HG02885 (cell line): ENCODE measurements at regions not wholly inside any gene's neighbourhood (a gene's known extent, or its start where the extent isn't known, plus 50 kb on each side); places are given as distances from the start of the nearest gene placed in this dataset.
"Not testable (repeated sequence)": the region's sequence is repeated elsewhere in the genome, so short reads cannot be mapped to it uniquely, and the experiment has no call there.

Experiments used
- ATAC-seq: cut with Tn5 transposase; IDR thresholded peaks from one replicate; pipeline ENCODE4 v1.9.1; 2021; ENCODE audit warnings: mild to moderate bottlenecking; ENCODE audit not compliant: unreplicated experiment, poor library complexity

GRCh38 chr2:210954386-210954907 lies 398.0 kb downstream of the CPS1 start:
- ATAC-seq, result no peak

DNA sequence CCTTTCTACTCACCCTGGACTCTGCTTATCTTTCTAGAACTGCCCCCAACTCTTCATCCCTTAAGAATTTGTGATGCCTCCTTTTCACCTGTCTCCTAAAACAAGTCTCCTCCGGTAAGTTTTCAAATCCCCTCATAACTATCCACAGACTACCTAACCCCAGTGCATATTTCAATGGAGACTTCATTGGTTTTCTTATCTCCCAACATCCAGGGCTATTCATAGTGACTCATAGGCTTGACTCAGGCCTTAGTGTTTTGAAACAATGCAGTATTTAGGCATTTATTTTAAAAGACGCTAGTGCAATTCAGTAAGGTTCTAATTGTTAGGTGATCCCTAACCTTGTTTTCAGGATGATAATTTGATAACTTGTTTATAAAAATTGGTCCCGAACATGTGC lies 399.2 kb downstream of the CPS1 start:
- no peak for ATAC-seq

- no peak for ATAC-seq
These were observed 399.7 kb downstream of the CPS1 start for GRCh38 chr2:210956101-210956500.

- ATAC-seq, result no peak
These were observed 404.9 kb downstream of the CPS1 start for GRCh38 chr2:210961249-210961648.

DNA sequence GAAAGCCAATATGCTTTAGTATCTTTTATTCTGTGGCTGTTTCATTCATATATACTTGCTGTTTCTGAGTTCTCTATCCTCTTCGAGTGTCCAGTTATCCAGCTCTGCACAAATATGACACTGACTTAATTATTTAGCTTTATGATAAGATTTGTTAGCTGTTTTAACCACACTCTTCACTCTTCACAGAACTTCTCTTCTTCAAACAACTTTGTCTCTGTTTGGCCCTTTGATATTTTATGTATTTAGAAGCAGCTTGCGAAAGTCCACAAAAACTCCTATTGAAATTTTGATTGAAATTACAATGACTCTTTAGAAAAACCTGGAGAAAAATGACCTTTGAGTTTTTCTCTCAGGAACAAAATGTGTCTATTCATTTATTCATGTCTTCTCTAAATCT lies 407.0 kb downstream of the CPS1 start:
- ATAC-seq, result no peak

GRCh38 chr2:210964141-210964764 lies 407.9 kb downstream of the CPS1 start:
- ATAC-seq, result no peak

GRCh38 chr2:210965472-210965871 lies 409.1 kb downstream of the CPS1 start:
- no peak for ATAC-seq

DNA sequence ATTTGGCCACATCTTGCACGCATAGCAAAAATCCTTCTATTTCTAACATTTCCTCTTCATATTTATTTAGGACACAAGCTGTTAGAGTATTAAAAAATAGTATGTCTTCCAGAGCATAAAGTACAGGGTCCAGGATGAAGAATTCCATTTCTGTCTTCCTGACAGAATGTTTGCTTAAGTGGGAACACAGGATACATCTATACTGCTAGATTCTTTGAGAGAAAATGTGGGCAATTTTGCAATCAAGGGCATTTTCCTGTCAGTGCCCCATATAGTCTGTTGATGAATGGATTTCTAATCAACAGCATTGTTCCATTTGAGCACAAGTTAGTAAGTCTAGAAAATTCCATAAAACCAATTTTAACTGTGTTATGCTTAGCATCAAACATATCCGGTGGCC lies 409.9 kb downstream of the CPS1 start:
- no peak for ATAC-seq

DNA sequence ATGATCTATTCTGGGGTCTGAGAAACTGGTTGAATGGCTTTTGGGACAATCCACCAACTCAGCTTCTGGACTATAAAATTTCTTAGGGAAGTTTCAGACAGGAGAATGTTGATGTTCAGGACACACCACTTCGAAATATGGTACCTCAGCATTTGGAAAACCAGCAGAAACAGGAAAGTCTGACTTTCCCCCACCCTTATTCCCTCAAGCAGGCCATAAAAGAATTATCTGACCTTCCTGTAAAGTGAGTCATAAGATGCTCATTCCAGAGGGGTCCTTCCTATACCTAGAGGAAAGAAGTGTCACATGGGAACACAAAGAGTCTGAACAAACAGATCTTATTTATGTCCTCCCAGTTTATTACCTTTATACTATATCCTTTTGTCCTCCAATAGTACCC lies 415.0 kb downstream of the CPS1 start:
- no peak for ATAC-seq

GRCh38 chr2:210986806-210987205 lies 430.4 kb downstream of the CPS1 start:
- ATAC-seq, result not testable (repeated sequence)

- no peak for ATAC-seq
These were observed 434.7 kb downstream of the CPS1 start for GRCh38 chr2:210991107-210991506.

DNA sequence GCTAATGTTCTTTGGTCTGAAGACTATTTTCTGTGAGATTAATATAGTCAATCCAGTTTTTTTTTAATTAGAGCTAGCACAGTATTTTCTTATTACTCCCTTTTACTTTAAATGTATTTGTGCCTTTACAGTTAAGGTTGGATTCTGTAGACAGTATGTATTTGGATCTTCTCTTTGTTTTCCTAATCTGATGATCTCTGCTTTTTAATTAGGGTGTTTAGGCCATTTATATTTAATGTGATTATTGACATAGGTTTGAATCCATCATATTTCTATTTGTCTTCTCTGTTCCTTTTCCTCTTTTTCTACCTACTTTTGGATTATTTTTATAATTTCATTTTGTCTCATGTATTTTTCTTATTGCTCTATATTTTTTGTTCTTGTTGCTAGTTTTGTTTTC lies 437.7 kb downstream of the CPS1 start:
- ATAC-seq, result no peak

- ATAC-seq, result no peak
These were observed 441.0 kb downstream of the CPS1 start for GRCh38 chr2:210997373-210997772.

DNA sequence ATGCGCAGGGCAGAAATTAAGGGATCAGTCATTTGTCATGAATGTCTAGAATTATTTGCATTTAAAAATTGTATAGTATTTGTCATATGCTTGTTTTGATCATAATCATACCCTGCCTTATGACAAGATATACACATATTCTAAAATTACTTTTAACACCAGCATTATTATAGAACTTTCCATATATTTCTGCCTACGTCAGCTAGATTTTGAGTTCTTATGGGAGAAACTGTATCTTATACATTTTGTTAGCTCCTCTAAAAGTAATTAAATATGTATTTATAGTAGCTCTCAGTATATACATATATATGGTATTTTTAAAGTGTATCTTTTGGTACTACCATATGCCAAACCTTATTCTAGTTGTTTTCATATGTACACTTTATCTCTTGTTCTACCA lies 441.9 kb downstream of the CPS1 start:
- ATAC-seq, result no peak

DNA sequence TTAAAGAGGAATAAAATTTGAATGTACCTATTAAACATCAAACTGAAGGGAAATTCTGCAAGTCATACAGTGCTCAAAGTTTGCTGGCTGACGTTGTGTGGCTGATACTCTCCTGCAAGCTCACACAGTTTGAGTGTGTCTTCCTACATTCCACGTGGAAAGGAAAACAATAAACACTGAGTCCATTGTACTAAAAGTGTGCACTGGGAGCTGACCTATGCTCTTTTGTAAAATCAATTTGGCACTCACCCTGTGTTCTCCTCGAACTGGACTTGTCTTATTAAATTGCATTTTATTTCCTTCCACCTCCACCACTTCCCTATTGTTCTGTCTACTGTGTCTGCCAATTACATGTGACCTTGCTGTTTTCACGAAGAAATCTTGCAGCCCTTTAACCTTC lies 458.0 kb downstream of the CPS1 start:
- ATAC-seq, result no peak

- no peak for ATAC-seq
These were observed 458.5 kb downstream of the CPS1 start for GRCh38 chr2:211014906-211015305.

DNA sequence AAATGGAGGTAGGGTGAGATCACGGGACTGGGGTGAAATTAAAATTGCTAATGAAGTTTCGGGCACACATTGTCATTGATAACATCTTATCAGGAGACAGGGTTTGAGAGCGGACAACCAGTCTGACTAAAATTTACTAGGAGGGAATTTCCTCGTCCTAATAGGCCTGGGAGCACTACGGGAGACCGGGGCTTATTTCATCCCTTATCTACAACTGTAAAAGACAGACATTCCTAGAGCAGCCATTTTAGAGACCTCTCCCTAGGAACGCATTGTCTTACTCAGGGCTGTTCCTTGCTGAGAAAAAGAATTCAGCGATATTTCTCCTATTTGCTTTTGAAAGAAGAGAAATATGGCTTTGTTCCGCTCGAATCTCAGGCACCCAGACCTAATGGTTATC lies 468.7 kb downstream of the CPS1 start:
- ATAC-seq, result not testable (repeated sequence)

DNA sequence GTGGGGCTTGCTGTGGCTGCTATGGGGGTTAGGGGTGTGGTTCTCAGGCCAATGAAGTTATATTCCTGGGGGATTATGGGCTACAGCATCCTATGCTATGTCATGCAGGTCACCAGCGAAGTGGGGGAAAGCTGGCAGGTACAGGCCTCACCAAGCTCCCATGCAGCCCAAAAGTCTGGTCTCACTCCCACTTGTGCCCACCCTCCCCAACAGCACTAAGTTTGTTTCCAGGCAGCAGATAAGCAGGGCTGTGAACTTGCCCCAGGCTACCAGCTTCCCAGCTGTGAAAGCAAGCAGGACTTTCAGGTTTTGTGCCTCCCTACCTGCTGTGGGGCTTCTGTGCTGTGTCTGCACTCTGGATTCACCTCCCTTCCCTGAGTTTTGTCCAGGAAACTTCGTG lies 469.7 kb downstream of the CPS1 start:
- no peak for ATAC-seq

- ATAC-seq, result no peak
These were observed 471.6 kb downstream of the CPS1 start for GRCh38 chr2:211027976-211028375.

- no peak for ATAC-seq
These were observed 477.4 kb downstream of the CPS1 start for GRCh38 chr2:211033765-211034164.

DNA sequence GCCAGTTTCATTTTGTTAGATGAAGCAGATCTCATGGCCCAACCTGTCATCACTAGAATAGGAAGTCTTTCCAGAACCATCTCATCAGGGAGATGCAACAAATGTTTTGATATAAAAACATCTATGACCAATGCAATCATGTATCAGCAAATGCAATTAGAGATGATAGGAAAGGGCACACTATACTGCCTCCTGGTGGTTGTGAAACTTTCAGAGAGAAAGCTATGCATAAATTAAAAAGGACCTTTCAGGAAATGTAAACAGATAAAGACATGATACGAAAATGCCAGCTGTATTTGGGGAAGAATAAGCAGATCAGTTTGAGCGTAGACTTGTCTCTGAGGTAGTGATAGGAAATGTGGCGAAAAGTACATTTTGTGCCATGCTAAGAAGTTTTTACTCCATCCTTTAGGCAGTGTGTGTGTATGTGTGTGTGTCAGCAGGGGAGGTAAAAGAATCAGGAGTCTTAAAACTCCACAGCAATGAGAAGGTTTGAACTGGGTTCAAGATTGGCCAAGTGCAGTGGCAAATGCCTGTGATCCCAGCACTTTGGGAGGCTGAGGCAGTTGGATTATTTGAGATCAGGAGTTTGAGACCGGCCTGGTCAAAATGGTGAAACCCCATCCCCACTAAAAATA lies 479.3 kb downstream of the CPS1 start:
- peak; percentile 61 for ATAC-seq

- ATAC-seq, result no peak
These were observed 488.6 kb downstream of the CPS1 start for GRCh38 chr2:211045025-211045424.
